Caco-2 (cell line): ENCODE measurements at regions not wholly inside any gene's neighbourhood (a gene's known extent, or its start where the extent isn't known, plus 50 kb on each side); places are given as distances from the start of the nearest gene placed in this dataset.

ENCODE experiments used
- BruUV-seq: library from RNA; stranded (reverse); fragments of 400-500 nt; replicated peaks from 2 replicates; lab custom pipeline; 2021; lab: Mats Ljungman, UMichigan
- CTCF ChIA-PET: fragments of 300-600 bp; sonication (Branson Sonifier 250); formaldehyde crosslinking; loops from one replicate; lab custom pipeline; 2022; ENCODE audit warnings: antibody characterized with exemption; lab: Charles Lee
- POLR2A ChIA-PET: fragments of 300-600 bp; sonication (Branson Sonifier 250); formaldehyde crosslinking; loops from one replicate; lab custom pipeline; 2022; ENCODE audit warnings: antibody characterized with exemption; lab: Charles Lee
- DNase-seq, 2 experiments: peaks; one replicate each; pipeline versions ENCODE4 v3.0.0 to v3.0.0-alpha.2; 2020 to 2022
- H3K27me3 ChIP-seq: replicated peaks from 2 replicates; pipeline ENCODE4 v1.6.0; 2011; ENCODE audit warnings: low read length; ENCODE audit not compliant: control insufficient read depth, insufficient read depth
- H3K36me3 ChIP-seq: 2 replicates; pipeline ENCODE4 v1.5.1; 2011; ENCODE audit warnings: low read length; ENCODE audit not compliant: control insufficient read depth, insufficient read depth
- H3K4me1 ChIP-seq: fragments of 250-450 bp; sonication (Bioruptor Pico); 2 replicates; pipeline ENCODE4 v1.5.1; 2020; ENCODE audit warnings: mild to moderate bottlenecking
- H3K4me3 ChIP-seq: 2 replicates; pipeline ENCODE4 v1.5.1; 2011; ENCODE audit warnings: low read depth, mild to moderate bottlenecking, control low read depth, low read length
- H3K9me3 ChIP-seq: fragments of 250-450 bp; sonication (Bioruptor Pico); 2 replicates; pipeline ENCODE4 v1.5.1; 2020; ENCODE audit warnings: mild to moderate bottlenecking, moderate library complexity
- H3K27ac Mint-ChIP-seq: one replicate; pipeline ENCODE4 v1.8.0; 2022; ENCODE audit warnings: mixed read lengths; ENCODE audit not compliant: unreplicated experiment
- H3K27me3 Mint-ChIP-seq: one replicate; pipeline ENCODE4 v1.8.0; 2022; ENCODE audit warnings: mixed read lengths; ENCODE audit not compliant: insufficient read depth, unreplicated experiment
- H3K36me3 Mint-ChIP-seq: one replicate; pipeline ENCODE4 v1.8.0; 2022; ENCODE audit warnings: mild to moderate bottlenecking, mixed read lengths; ENCODE audit not compliant: insufficient read depth, unreplicated experiment
- H3K4me1 Mint-ChIP-seq: one replicate; pipeline ENCODE4 v1.8.0; 2022; ENCODE audit warnings: low read depth, mixed read lengths; ENCODE audit not compliant: unreplicated experiment
- H3K4me3 Mint-ChIP-seq: one replicate; pipeline ENCODE4 v1.8.0; 2022; ENCODE audit warnings: mild to moderate bottlenecking, moderate library complexity, mixed read lengths; ENCODE audit not compliant: unreplicated experiment
- H3K9me3 Mint-ChIP-seq: one replicate; pipeline ENCODE4 v1.8.0; 2022; ENCODE audit warnings: mixed read lengths; ENCODE audit not compliant: unreplicated experiment
- CTCF ChIP-seq, 2 experiments: fragments of 200-600 bp in 1 of 2; IDR thresholded peaks; 1 replicate in 1 of 2; 2 replicates in 1 of 2; pipeline versions ENCODE4 v1.5.1 to v1.8.0; 2011 to 2022; ENCODE audit warnings: antibody characterized with exemption in 1 of 2, control low read depth in 1 of 2, inconsistent platforms in 1 of 2, low read depth in 1 of 2, low read length in 1 of 2, mild to moderate bottlenecking in 1 of 2, moderate library complexity in 1 of 2; ENCODE audit not compliant: insufficient read depth in 1 of 2, severe bottlenecking in 1 of 2, unreplicated experiment in 1 of 2
- intact Hi-C: fragments of 100-400 bp; cut with micrococcal nuclease; formaldehyde crosslinking; loops from one replicate; pipeline ENCODE4 v1.10.0; 2022; ENCODE audit not compliant: unreplicated experiment

- no peak overlapping the region for H3K27ac Mint-ChIP-seq
- Histone ChIP-seq H3K4me1 (no peaks in the 10 kb centered on the region), H3K36me3 (no peaks in the 10 kb centered on the region), H3K27me3 (no peaks in the 10 kb centered on the region), H3K4me3 (no peak overlapping the region), H3K9me3 (no peaks in the 10 kb centered on the region)
- BruUV-seq, result no TSS peak
- peaks cover 4% of the 10 kb centered on the region for H3K36me3 Mint-ChIP-seq
- ChIA-PET POLR2A (no interaction called here), CTCF (no interaction called here)
- peak in 1 of 2 experiments; percentile 12 for TF ChIP-seq CTCF (IDR thresholded peaks at IDR 0.05; ENCODE audit: insufficient read depth in 1 of 2, low read depth in 1 of 2, low read length in 1 of 2, severe bottlenecking in 1 of 2, unreplicated experiment in 1 of 2)
- no peak overlapping the region for H3K4me3 Mint-ChIP-seq
- DNase-seq, result peak in 1 of 2 experiments; percentile 12
- H3K9me3 Mint-ChIP-seq, result no peaks in the 10 kb centered on the region
- H3K4me1 Mint-ChIP-seq, result no peaks in the 10 kb centered on the region
- H3K27me3 Mint-ChIP-seq, result peaks cover 19% of the 10 kb centered on the region
- intact Hi-C loops, result no loop called here
These were observed 127.7 kb upstream of the SRRM4 start for GRCh38 chr12:118853634-118854033.

- no peak overlapping the region for H3K4me3 ChIP-seq
- H3K9me3 ChIP-seq, result no peaks in the 10 kb centered on the region
- ChIA-PET CTCF (no interaction called here), POLR2A (no interaction called here)
- intact Hi-C loops, result no loop called here
- no peaks in the 10 kb centered on the region for H3K4me1 Mint-ChIP-seq
- no peaks in the 10 kb centered on the region for H3K36me3 ChIP-seq
- no peak overlapping the region for H3K4me3 Mint-ChIP-seq
- H3K36me3 Mint-ChIP-seq, result peaks cover 4% of the 10 kb centered on the region
- H3K27me3 Mint-ChIP-seq, result peaks cover 19% of the 10 kb centered on the region
- BruUV-seq, result no TSS peak
- H3K27me3 ChIP-seq, result no peaks in the 10 kb centered on the region
- H3K4me1 ChIP-seq, result no peaks in the 10 kb centered on the region
- H3K27ac Mint-ChIP-seq, result no peak overlapping the region
- no peak for DNase-seq
- no peak for TF ChIP-seq CTCF (IDR thresholded peaks at IDR 0.05; ENCODE audit: insufficient read depth in 1 of 2, low read depth in 1 of 2, low read length in 1 of 2, severe bottlenecking in 1 of 2, unreplicated experiment in 1 of 2)
- no peaks in the 10 kb centered on the region for H3K9me3 Mint-ChIP-seq
These were observed 125.5 kb upstream of the SRRM4 start for GRCh38 chr12:118855858-118856257.

DNA sequence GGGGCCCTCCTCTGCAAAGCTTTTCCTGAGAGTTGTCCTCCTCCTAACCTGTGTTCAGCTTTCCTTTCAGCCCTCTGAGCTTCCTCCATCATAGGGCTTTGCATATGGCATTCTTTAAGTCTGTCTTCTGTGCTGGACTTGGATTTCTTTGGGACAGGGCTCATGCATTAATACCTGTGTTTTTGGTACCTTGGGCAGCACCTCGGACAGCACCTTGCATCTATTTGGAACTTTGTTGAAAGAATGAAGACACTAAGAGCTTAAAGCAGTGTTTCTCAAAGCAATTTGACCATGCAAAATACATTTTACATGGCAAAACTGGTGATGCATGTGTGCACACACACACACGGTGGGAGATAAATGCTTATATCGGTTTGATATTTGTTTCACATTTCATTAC lies 115.0 kb upstream of the SRRM4 start:
- no peaks in the 10 kb centered on the region for H3K4me1 ChIP-seq
- peak in 1 of 2 experiments; percentile 27 for DNase-seq
- no TSS peak for BruUV-seq
- peaks cover 21% of the 10 kb centered on the region for H3K27me3 Mint-ChIP-seq
- ChIA-PET POLR2A (no interaction called here), CTCF (no interaction called here)
- no peak overlapping the region for H3K4me3 ChIP-seq
- no peak overlapping the region for H3K27ac Mint-ChIP-seq
- intact Hi-C loops, result no loop called here
- no peak for TF ChIP-seq CTCF (IDR thresholded peaks at IDR 0.05; ENCODE audit: insufficient read depth in 1 of 2, low read depth in 1 of 2, low read length in 1 of 2, severe bottlenecking in 1 of 2, unreplicated experiment in 1 of 2)
- no peaks in the 10 kb centered on the region for H3K9me3 ChIP-seq
- no peaks in the 10 kb centered on the region for H3K9me3 Mint-ChIP-seq
- no peaks in the 10 kb centered on the region for H3K36me3 ChIP-seq
- H3K36me3 Mint-ChIP-seq, result no peaks in the 10 kb centered on the region
- H3K27me3 ChIP-seq, result no peaks in the 10 kb centered on the region; the same call in 1 of the 2 replicates
- H3K4me3 Mint-ChIP-seq, result no peak overlapping the region
- no peaks in the 10 kb centered on the region for H3K4me1 Mint-ChIP-seq
